HEK293 (cell line): ENCODE measurements at regions not wholly inside any gene's neighbourhood (a gene's known extent, or its start where the extent isn't known, plus 50 kb on each side); places are given as distances from the start of the nearest gene placed in this dataset.

ENCODE experiments used
- CTCF ChIA-PET: fragments of 350-600 bp; formaldehyde crosslinking; extraction: SDS; loops from one replicate; lab custom pipeline; 2021; ENCODE audit warnings: antibody characterized with exemption; lab: Yijun Ruan, JAX
- POLR2A ChIA-PET: fragments of 300-600 bp; formaldehyde crosslinking; extraction: SDS; loops from one replicate; lab custom pipeline; 2020; ENCODE audit warnings: antibody characterized with exemption, inconsistent platforms; lab: Yijun Ruan, JAX
- H3K27ac ChIP-seq: fragments of 200-500 bp; sonication (Bioruptor generic); 2 replicates; pipeline ENCODE4 v1.5.1; 2014; ENCODE audit warnings: low read depth, low read length, control low read depth, inconsistent platforms; ENCODE audit errors: extremely low read depth
- H3K36me3 ChIP-seq, 2 experiments: fragments of 200-500 bp in 1 of 2; sonication (Bioruptor generic) in 1 of 2; 1 replicate in 1 of 2; 2 replicates in 1 of 2; pipeline ENCODE4 v1.5.1; 2014 to 2017; ENCODE audit warnings: inconsistent platforms in 2 of 2, low read length in 2 of 2; ENCODE audit not compliant: control insufficient read depth in 2 of 2, insufficient read depth in 1 of 2
- H3K4me1 ChIP-seq: fragments of 200-500 bp; sonication (Bioruptor generic); 2 replicates; pipeline ENCODE4 v1.5.1; 2014; ENCODE audit warnings: mild to moderate bottlenecking, low read length, inconsistent platforms; ENCODE audit not compliant: control insufficient read depth, insufficient read depth
- H3K4me3 ChIP-seq: 2 replicates; pipeline ENCODE4 v1.5.1; 2011; ENCODE audit warnings: low read depth, mild to moderate bottlenecking, control low read depth, low read length, moderate library complexity
- H3K9me3 ChIP-seq: fragments of 200-500 bp; sonication (Bioruptor generic); 2 replicates; pipeline ENCODE4 v1.5.1; 2014; ENCODE audit warnings: low read depth, low read length, inconsistent platforms; ENCODE audit not compliant: control insufficient read depth, insufficient read depth
- RBAK ChIP-seq: fragments of 450-650 bp; formaldehyde crosslinking; IDR thresholded peaks from 2 replicates; pipeline ENCODE4 v1.5.1; 2016; ENCODE audit warnings: missing biosample characterization, missing genetic modification characterization
- WT1 ChIP-seq: fragments of 450-650 bp; formaldehyde crosslinking; IDR thresholded peaks from 2 replicates; pipeline ENCODE4 v1.5.1; 2016; ENCODE audit warnings: missing biosample characterization, missing genetic modification characterization
- ZFP69B ChIP-seq: fragments of 450-650 bp; formaldehyde crosslinking; IDR thresholded peaks from 2 replicates; pipeline ENCODE4 v1.5.1; 2016; ENCODE audit warnings: missing biosample characterization, missing genetic modification characterization
- ZNF121 ChIP-seq: fragments of 450-650 bp; formaldehyde crosslinking; IDR thresholded peaks from 2 replicates; pipeline ENCODE4 v1.5.1; 2016; ENCODE audit warnings: missing biosample characterization, missing genetic modification characterization
- ZNF133 ChIP-seq: fragments of 450-650 bp; formaldehyde crosslinking; IDR thresholded peaks from 2 replicates; pipeline ENCODE4 v1.5.1; 2016; ENCODE audit warnings: missing biosample characterization, missing genetic modification characterization
- ZNF146 ChIP-seq: fragments of 450-650 bp; formaldehyde crosslinking; IDR thresholded peaks from 2 replicates; pipeline ENCODE4 v1.5.1; 2016; ENCODE audit warnings: missing biosample characterization, missing genetic modification characterization
- ZNF248 ChIP-seq: fragments of 450-650 bp; formaldehyde crosslinking; IDR thresholded peaks from 2 replicates; pipeline ENCODE4 v1.5.1; 2017; ENCODE audit warnings: missing biosample characterization, missing genetic modification characterization
- ZNF391 ChIP-seq: fragments of 450-650 bp; formaldehyde crosslinking; IDR thresholded peaks from 2 replicates; pipeline ENCODE4 v1.5.1; 2016; ENCODE audit warnings: low read depth, missing biosample characterization, missing genetic modification characterization, borderline replicate concordance
- ZNF501 ChIP-seq: fragments of 450-650 bp; formaldehyde crosslinking; IDR thresholded peaks from 2 replicates; pipeline ENCODE4 v1.5.1; 2016; ENCODE audit warnings: missing biosample characterization, missing genetic modification characterization
- ZNF548 ChIP-seq: fragments of 450-650 bp; formaldehyde crosslinking; IDR thresholded peaks from 2 replicates; pipeline ENCODE4 v1.5.1; 2016; ENCODE audit warnings: missing biosample characterization, missing genetic modification characterization
- ZNF558 ChIP-seq: fragments of 450-650 bp; formaldehyde crosslinking; IDR thresholded peaks from 2 replicates; pipeline ENCODE4 v1.5.1; 2016; ENCODE audit warnings: missing biosample characterization, missing genetic modification characterization
- ZNF585B ChIP-seq: fragments of 450-650 bp; formaldehyde crosslinking; IDR thresholded peaks from 2 replicates; pipeline ENCODE4 v1.5.1; 2016; ENCODE audit warnings: missing biosample characterization, missing genetic modification characterization
- ZNF596 ChIP-seq: fragments of 450-650 bp; IDR thresholded peaks from 2 replicates; pipeline ENCODE4 v1.5.0; 2018; ENCODE audit warnings: missing biosample characterization, mild to moderate bottlenecking, missing genetic modification characterization, moderate library complexity
- ZNF658 ChIP-seq: fragments of 450-650 bp; formaldehyde crosslinking; IDR thresholded peaks from 2 replicates; pipeline ENCODE4; 2016; ENCODE audit warnings: missing biosample characterization, missing genetic modification characterization
- ZSCAN23 ChIP-seq: fragments of 450-650 bp; formaldehyde crosslinking; IDR thresholded peaks from 2 replicates; pipeline ENCODE4 v1.5.1; 2016; ENCODE audit warnings: missing biosample characterization, missing genetic modification characterization
- TF ChIP-seq, protein P1 (sequence below): fragments of 450-650 bp; formaldehyde crosslinking; IDR thresholded peaks from 2 replicates; pipeline ENCODE4 v1.5.1; 2017; ENCODE audit warnings: missing biosample characterization, missing genetic modification characterization
- TF ChIP-seq, protein P2 (sequence below): fragments of 450-650 bp; formaldehyde crosslinking; IDR thresholded peaks from 2 replicates; pipeline ENCODE4 v1.5.1; 2016; ENCODE audit warnings: missing biosample characterization, missing genetic modification characterization
- TF ChIP-seq, protein P3 (sequence below): fragments of 450-650 bp; formaldehyde crosslinking; IDR thresholded peaks from 2 replicates; pipeline ENCODE4 v1.5.1; 2016; ENCODE audit warnings: missing biosample characterization, missing genetic modification characterization, low read depth
- TF ChIP-seq, protein P4 (sequence below): fragments of 450-650 bp; formaldehyde crosslinking; IDR thresholded peaks from 2 replicates; pipeline ENCODE4 v1.5.1; 2016; ENCODE audit warnings: missing biosample characterization, missing genetic modification characterization, borderline replicate concordance

DNA sequence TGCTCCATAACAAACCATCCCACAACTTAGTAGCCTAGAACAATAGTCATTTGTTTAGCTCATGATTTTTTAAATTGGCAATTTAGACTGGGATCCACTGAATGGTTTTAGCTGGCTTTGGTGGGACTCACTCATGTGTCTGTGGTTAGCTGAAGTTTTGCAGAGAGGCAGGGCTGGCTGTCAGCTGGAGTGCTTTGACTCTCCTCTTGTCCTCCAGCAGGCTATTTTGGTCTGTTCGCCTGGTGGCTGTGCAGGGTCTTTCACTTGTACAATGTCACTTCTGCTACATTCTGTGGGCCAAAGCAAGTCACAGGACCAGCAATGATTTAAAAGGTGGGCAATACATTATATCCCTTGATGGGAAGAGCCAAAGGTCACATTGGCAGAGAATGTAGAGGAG lies 1146.5 kb downstream of the ROBO2 start:
- CTCF ChIA-PET: no interaction called here
- Histone ChIP-seq H3K4me3 (no peak overlapping the region), H3K36me3 (no peaks in the 10 kb centered on the region), H3K9me3 (no peaks in the 10 kb centered on the region), H3K27ac (no peak overlapping the region), H3K4me1 (no peaks in the 10 kb centered on the region)
- POLR2A ChIA-PET: no interaction called here
- TF ChIP-seq, protein P1, sequence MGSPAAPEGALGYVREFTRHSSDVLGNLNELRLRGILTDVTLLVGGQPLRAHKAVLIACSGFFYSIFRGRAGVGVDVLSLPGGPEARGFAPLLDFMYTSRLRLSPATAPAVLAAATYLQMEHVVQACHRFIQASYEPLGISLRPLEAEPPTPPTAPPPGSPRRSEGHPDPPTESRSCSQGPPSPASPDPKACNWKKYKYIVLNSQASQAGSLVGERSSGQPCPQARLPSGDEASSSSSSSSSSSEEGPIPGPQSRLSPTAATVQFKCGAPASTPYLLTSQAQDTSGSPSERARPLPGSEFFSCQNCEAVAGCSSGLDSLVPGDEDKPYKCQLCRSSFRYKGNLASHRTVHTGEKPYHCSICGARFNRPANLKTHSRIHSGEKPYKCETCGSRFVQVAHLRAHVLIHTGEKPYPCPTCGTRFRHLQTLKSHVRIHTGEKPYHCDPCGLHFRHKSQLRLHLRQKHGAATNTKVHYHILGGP (tag by site-specific recombination): no peak
- TF ChIP-seq ZNF146 (tag by site-specific recombination) (no peak), WT1 (tag by site-specific recombination) (no peak), ZNF596 (tag by site-specific recombination) (no peak), ZFP69B (tag by site-specific recombination) (no peak), ZNF121 (no peak), ZNF558 (tag by site-specific recombination) (no peak), ZNF133 (tag by site-specific recombination) (no peak), ZNF658 (tag by site-specific recombination) (no peak), ZNF391 (no peak), ZNF548 (tag by site-specific recombination) (no peak), ZSCAN23 (tag by site-specific recombination) (no peak)
- TF ChIP-seq, protein P2, sequence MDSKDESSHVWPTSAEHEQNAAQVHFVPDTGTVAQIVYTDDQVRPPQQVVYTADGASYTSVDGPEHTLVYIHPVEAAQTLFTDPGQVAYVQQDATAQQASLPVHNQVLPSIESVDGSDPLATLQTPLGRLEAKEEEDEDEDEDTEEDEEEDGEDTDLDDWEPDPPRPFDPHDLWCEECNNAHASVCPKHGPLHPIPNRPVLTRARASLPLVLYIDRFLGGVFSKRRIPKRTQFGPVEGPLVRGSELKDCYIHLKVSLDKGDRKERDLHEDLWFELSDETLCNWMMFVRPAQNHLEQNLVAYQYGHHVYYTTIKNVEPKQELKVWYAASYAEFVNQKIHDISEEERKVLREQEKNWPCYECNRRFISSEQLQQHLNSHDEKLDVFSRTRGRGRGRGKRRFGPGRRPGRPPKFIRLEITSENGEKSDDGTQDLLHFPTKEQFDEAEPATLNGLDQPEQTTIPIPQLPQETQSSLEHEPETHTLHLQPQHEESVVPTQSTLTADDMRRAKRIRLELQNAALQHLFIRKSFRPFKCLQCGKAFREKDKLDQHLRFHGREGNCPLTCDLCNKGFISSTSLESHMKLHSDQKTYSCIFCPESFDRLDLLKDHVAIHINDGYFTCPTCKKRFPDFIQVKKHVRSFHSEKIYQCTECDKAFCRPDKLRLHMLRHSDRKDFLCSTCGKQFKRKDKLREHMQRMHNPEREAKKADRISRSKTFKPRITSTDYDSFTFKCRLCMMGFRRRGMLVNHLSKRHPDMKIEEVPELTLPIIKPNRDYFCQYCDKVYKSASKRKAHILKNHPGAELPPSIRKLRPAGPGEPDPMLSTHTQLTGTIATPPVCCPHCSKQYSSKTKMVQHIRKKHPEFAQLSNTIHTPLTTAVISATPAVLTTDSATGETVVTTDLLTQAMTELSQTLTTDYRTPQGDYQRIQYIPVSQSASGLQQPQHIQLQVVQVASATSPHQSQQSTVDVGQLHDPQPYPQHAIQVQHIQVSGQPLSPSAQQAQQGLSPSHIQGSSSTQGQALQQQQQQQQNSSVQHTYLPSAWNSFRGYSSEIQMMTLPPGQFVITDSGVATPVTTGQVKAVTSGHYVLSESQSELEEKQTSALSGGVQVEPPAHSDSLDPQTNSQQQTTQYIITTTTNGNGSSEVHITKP: no peak
- TF ChIP-seq, protein P3, sequence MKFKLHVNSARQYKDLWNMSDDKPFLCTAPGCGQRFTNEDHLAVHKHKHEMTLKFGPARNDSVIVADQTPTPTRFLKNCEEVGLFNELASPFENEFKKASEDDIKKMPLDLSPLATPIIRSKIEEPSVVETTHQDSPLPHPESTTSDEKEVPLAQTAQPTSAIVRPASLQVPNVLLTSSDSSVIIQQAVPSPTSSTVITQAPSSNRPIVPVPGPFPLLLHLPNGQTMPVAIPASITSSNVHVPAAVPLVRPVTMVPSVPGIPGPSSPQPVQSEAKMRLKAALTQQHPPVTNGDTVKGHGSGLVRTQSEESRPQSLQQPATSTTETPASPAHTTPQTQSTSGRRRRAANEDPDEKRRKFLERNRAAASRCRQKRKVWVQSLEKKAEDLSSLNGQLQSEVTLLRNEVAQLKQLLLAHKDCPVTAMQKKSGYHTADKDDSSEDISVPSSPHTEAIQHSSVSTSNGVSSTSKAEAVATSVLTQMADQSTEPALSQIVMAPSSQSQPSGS (tag by site-specific recombination): no peak
- TF ChIP-seq, protein P4, sequence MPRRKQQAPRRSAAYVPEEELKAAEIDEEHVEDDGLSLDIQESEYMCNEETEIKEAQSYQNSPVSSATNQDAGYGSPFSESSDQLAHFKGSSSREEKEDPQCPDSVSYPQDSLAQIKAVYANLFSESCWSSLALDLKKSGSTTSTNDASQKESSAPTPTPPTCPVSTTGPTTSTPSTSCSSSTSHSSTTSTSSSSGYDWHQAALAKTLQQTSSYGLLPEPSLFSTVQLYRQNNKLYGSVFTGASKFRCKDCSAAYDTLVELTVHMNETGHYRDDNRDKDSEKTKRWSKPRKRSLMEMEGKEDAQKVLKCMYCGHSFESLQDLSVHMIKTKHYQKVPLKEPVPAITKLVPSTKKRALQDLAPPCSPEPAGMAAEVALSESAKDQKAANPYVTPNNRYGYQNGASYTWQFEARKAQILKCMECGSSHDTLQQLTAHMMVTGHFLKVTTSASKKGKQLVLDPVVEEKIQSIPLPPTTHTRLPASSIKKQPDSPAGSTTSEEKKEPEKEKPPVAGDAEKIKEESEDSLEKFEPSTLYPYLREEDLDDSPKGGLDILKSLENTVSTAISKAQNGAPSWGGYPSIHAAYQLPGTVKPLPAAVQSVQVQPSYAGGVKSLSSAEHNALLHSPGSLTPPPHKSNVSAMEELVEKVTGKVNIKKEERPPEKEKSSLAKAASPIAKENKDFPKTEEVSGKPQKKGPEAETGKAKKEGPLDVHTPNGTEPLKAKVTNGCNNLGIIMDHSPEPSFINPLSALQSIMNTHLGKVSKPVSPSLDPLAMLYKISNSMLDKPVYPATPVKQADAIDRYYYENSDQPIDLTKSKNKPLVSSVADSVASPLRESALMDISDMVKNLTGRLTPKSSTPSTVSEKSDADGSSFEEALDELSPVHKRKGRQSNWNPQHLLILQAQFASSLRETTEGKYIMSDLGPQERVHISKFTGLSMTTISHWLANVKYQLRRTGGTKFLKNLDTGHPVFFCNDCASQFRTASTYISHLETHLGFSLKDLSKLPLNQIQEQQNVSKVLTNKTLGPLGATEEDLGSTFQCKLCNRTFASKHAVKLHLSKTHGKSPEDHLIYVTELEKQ (tag by site-specific recombination): no peak

DNA sequence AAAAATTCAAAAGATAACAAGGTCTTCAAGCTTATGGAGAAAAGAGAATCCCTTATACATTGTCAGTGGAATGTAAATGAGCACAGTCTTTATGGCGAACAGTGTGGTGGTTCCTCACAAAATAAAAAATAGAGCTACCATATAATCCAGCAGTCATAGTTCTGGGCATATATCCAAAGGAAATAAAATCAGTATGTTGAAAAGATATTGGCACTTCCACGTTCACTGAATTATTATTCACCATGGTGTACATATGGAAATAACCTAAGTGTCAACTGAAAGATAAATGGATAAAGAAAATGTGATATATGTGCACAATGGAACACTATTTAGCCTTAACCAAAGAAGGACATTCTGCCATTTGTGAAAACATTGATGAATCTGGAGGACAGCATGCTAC lies 1161.2 kb downstream of the ROBO2 start:
- no peak for TF ChIP-seq ZNF596 (tag by site-specific recombination)
- no peak for TF ChIP-seq RBAK (tag by site-specific recombination)
- TF ChIP-seq ZNF585B (tag by site-specific recombination): no peak
- no peak for TF ChIP-seq ZNF248 (tag by site-specific recombination)
- no peak for TF ChIP-seq ZNF501 (tag by site-specific recombination)
- H3K36me3 ChIP-seq: no peaks in the 10 kb centered on the region
- ChIA-PET CTCF (no interaction called here), POLR2A (no interaction called here)
- no peak overlapping the region for H3K27ac ChIP-seq
- H3K4me1 ChIP-seq: no peaks in the 10 kb centered on the region
- H3K4me3 ChIP-seq: no peak overlapping the region
- H3K9me3 ChIP-seq: no peaks in the 10 kb centered on the region
